ENCODE measurements at regions not wholly inside any gene's neighbourhood (a gene's known extent, or its start where the extent isn't known, plus 50 kb on each side); places are given as distances from the start of the nearest gene placed in this dataset.

GRCh38 chr1:17926906-17927305 lies 171.8 kb downstream of the ACTL8 start:
- H3K4me3 ChIP-seq (ENCODE audit: low read depth, low read length) = no peak overlapping the region
- no peak for TF ChIP-seq CTCF (IDR thresholded peaks at IDR 0.05; ENCODE audit: low read depth, low read length)
- no peak for DNase-seq (ENCODE audit: low read depth, low spot score)
- in situ Hi-C loops (cut with HindIII; ENCODE audit: low sequenced_read_pairs) = no loop called here

DNA sequence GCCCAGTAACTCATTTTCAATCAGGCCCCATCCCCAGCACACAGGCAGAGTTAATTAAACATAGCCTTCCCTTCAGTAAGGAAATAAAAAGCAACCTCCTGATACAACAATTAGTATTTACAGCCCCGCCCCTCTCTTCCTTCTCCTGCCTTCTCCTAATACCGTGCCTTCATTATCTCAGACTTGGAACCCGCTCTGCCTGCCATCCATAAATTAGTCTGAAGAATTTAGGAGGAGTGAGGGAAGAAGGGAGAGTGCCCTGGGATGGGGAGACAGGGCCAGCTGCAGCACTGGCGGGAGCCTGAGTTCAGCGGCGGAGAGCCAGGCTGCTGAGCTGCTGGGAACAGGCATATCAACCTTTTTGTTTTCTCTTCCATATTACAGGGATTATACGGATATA lies 172.8 kb downstream of the ACTL8 start:
- DNase-seq (ENCODE audit: low read depth, low spot score) = no peak
- in situ Hi-C loops (cut with HindIII; ENCODE audit: low sequenced_read_pairs) = no loop called here
- TF ChIP-seq CTCF (IDR thresholded peaks at IDR 0.05; ENCODE audit: low read depth, low read length) = no peak
- no peak overlapping the region for H3K4me3 ChIP-seq (ENCODE audit: low read depth, low read length)

DNA sequence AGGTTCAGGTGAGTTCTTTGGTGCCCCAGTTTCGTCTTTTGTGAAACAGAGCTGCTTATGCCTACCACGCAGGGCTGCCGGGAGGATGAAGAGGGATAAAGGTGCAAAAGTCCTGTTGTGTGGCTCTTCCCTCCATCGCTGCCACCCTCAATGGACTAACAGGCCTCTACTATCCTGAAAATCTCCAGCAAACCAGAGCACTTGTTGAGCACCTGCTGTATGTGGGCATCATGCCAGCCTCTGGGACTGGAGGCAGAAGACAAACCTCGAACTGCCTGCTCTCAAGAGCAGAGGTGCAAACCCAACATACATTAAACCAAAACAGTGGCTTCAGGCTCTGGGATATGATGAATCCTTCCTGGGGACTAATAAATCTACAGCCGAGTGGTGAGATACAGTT lies 174.1 kb downstream of the ACTL8 start:
- in situ Hi-C loops (cut with HindIII; ENCODE audit: low sequenced_read_pairs) = no loop called here
- DNase-seq (ENCODE audit: low read depth, low spot score) = no peak
- no peak for TF ChIP-seq CTCF (IDR thresholded peaks at IDR 0.05; ENCODE audit: low read depth, low read length)
- no peak overlapping the region for H3K4me3 ChIP-seq (ENCODE audit: low read depth, low read length)

DNA sequence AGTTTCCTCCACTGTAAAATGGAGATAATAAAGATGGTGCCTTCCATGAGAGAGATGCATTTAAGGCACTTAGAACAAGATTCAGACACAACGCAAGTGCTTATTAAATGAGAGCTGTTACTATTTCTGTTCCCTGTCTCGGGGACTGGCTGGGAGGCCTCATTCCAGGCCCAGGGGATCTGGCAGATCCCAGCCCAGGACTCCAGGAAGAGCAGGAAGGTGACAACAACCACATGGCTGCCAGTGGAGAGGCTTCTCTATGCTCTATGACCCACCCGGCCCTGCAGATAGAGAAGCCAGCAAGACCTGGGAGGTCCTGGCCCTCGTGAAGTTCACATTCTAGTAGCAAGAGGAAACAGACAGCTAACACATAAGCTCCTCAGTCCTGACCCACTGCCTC lies 175.5 kb downstream of the ACTL8 start:
- in situ Hi-C loops (cut with HindIII; ENCODE audit: low sequenced_read_pairs) = no loop called here
- no peak overlapping the region for H3K4me3 ChIP-seq (ENCODE audit: low read depth, low read length)
- no peak for TF ChIP-seq CTCF (IDR thresholded peaks at IDR 0.05; ENCODE audit: low read depth, low read length)
- DNase-seq (ENCODE audit: low read depth, low spot score) = no peak

- no peak overlapping the region for H3K4me3 ChIP-seq (ENCODE audit: low read depth, low read length)
- DNase-seq (ENCODE audit: low read depth, low spot score) = no peak
- in situ Hi-C loops (cut with HindIII; ENCODE audit: low sequenced_read_pairs) = no loop called here
- no peak for TF ChIP-seq CTCF (IDR thresholded peaks at IDR 0.05; ENCODE audit: low read depth, low read length)
Observed at GRCh38 chr1:17932164-17932563, 175.4 kb upstream of the IGSF21 start.

DNA sequence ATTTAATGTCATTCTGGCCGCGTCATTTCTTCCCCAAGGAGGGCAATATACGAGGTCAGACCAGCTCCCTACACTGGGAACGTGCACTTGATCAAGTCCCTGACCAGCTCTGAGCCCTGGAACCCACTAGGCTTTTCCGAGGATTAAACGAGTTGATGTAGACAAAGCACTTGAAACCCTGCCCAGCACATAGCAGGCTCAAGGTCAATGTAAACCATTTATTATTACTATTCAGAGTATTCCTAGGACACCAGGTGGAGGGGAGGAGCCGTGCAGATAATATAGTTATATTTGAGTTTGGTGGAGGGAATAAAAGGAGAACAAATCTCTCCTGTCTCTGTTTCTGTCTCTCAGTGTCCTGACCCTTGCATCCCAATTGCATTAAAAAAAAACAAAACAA lies 174.1 kb upstream of the IGSF21 start:
- no peak for DNase-seq (ENCODE audit: low read depth, low spot score)
- in situ Hi-C loops (cut with HindIII; ENCODE audit: low sequenced_read_pairs) = no loop called here
- H3K4me3 ChIP-seq (ENCODE audit: low read depth, low read length) = no peak overlapping the region
- TF ChIP-seq CTCF (IDR thresholded peaks at IDR 0.05; ENCODE audit: low read depth, low read length) = no peak

DNA sequence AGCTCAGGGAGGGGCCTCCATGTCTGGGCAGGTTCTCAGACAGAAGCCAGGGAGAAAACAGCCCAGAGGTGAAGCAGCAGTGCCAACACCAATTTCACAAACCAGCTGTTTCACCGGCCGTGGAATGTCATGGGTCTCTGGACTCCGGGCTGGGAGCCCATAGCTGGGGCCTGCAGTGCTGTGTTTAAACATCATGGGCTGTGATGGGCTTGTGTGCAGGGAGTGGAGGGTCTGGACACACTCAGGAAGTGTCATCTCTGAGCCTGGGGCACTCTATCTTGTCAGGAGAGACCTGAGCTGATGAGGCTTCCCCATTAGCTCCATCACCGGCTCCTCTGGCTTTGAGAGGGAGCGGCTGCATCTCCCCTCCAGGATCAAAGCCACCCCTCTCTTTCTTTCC lies 173.6 kb upstream of the IGSF21 start:
- TF ChIP-seq CTCF (IDR thresholded peaks at IDR 0.05; ENCODE audit: low read depth, low read length) = no peak
- H3K4me3 ChIP-seq (ENCODE audit: low read depth, low read length) = no peak overlapping the region
- DNase-seq (ENCODE audit: low read depth, low spot score) = no peak
- in situ Hi-C loops (cut with HindIII; ENCODE audit: low sequenced_read_pairs) = no loop called here

Data from astrocyte of the spinal cord (primary cell).